Mesenchymal stem cell (in vitro differentiated cells and primary cell): ENCODE measurements at regions not wholly inside any gene's neighbourhood (a gene's known extent, or its start where the extent isn't known, plus 50 kb on each side); places are given as distances from the start of the nearest gene placed in this dataset.

Experiments
- DNase-seq: peaks from one replicate; pipeline ENCODE4 v3.0.0-alpha.2; 2013
- H2AFZ ChIP-seq: one replicate; pipeline ENCODE4 v1.6.1; 2013; ENCODE audit warnings: low read depth, mild to moderate bottlenecking, control low read depth, inconsistent platforms, low read length, moderate library complexity
- H2AK5ac ChIP-seq: 2 replicates; pipeline ENCODE4 v1.6.1; 2013; ENCODE audit warnings: low read length, moderate library complexity, mild to moderate bottlenecking, inconsistent platforms; ENCODE audit not compliant: severe bottlenecking
- H2BK120ac ChIP-seq: one replicate; pipeline ENCODE4 v1.6.1; 2013; ENCODE audit warnings: low read depth, mild to moderate bottlenecking, inconsistent platforms, low read length, moderate library complexity
- H2BK12ac ChIP-seq, 2 experiments: one replicate each; pipeline ENCODE4 v1.6.1; 2013; ENCODE audit warnings: inconsistent platforms in 2 of 2, low read length in 2 of 2, mild to moderate bottlenecking in 2 of 2, moderate library complexity in 2 of 2, control low read depth in 1 of 2
- H2BK15ac ChIP-seq: one replicate; pipeline ENCODE4 v1.6.1; 2013; ENCODE audit warnings: mild to moderate bottlenecking, low read depth, inconsistent platforms; ENCODE audit not compliant: poor library complexity, severe bottlenecking
- H2BK5ac ChIP-seq: 2 replicates; pipeline ENCODE4 v1.6.1; 2013; ENCODE audit warnings: low read depth, mild to moderate bottlenecking, low read length, control low read depth, inconsistent platforms; ENCODE audit not compliant: poor library complexity, severe bottlenecking
- H3K14ac ChIP-seq, 2 experiments: one replicate each; pipeline ENCODE4 v1.6.1; 2013; ENCODE audit warnings: inconsistent platforms in 2 of 2, low read length in 2 of 2, control low read depth in 1 of 2, mild to moderate bottlenecking in 1 of 2, moderate library complexity in 1 of 2
- H3K18ac ChIP-seq, 2 experiments: one replicate each; pipeline ENCODE4 v1.6.1; 2013; ENCODE audit warnings: inconsistent platforms in 2 of 2, low read length in 2 of 2, control low read depth in 1 of 2, low read depth in 1 of 2, mild to moderate bottlenecking in 1 of 2
- H3K23ac ChIP-seq, 2 experiments: one replicate each; pipeline ENCODE4 v1.6.1; 2013; ENCODE audit warnings: inconsistent platforms in 2 of 2, low read length in 2 of 2, mild to moderate bottlenecking in 2 of 2, moderate library complexity in 2 of 2, control low read depth in 1 of 2
- H3K27ac ChIP-seq: 2 replicates; pipeline ENCODE4 v1.5.1; 2013; ENCODE audit warnings: mild to moderate bottlenecking, moderate library complexity, low read length, control low read depth, inconsistent platforms; ENCODE audit not compliant: poor library complexity, severe bottlenecking
- H3K27me3 ChIP-seq, 2 experiments: 2 replicates each; pipeline versions ENCODE4 v1.6.1 to v1.7.0; 2013; ENCODE audit warnings: low read length in 2 of 2, mild to moderate bottlenecking in 2 of 2, moderate library complexity in 2 of 2, control low read depth in 1 of 2, inconsistent platforms in 1 of 2; ENCODE audit not compliant: control insufficient read depth in 1 of 2, insufficient read depth in 1 of 2
- H3K36me3 ChIP-seq, 2 experiments: 2 replicates each; pipeline versions ENCODE4 v1.6.1 to v1.7.0; 2013; ENCODE audit warnings: low read length in 2 of 2, control low read depth in 1 of 2, inconsistent platforms in 1 of 2, low read depth in 1 of 2, mild to moderate bottlenecking in 1 of 2; ENCODE audit not compliant: insufficient read depth in 2 of 2, control insufficient read depth in 1 of 2
- H3K4ac ChIP-seq, 2 experiments: one replicate each; pipeline ENCODE4 v1.6.1; 2013; ENCODE audit warnings: inconsistent platforms in 2 of 2, low read length in 2 of 2, mild to moderate bottlenecking in 2 of 2, moderate library complexity in 2 of 2, control low read depth in 1 of 2, low read depth in 1 of 2
- H3K4me1 ChIP-seq: 2 replicates; pipeline ENCODE4 v1.6.1; 2013; ENCODE audit warnings: low read depth, low read length, control low read depth; ENCODE audit not compliant: control insufficient read depth, insufficient read depth
- H3K4me2 ChIP-seq: 2 replicates; pipeline ENCODE4 v1.6.1; 2013; ENCODE audit warnings: low read length, mild to moderate bottlenecking, inconsistent platforms; ENCODE audit not compliant: poor library complexity, severe bottlenecking
- H3K4me3 ChIP-seq, 2 experiments: 2 replicates each; pipeline versions ENCODE4 v1.5.1 to v1.7.0; 2013; ENCODE audit warnings: low read length in 2 of 2, mild to moderate bottlenecking in 2 of 2, control low read depth in 1 of 2, low read depth in 1 of 2; ENCODE audit not compliant: insufficient read depth in 1 of 2
- H3K79me1 ChIP-seq: replicated peaks from 2 replicates; pipeline ENCODE4 v1.6.1; 2013; ENCODE audit warnings: mild to moderate bottlenecking, control low read depth, low read length, inconsistent platforms; ENCODE audit not compliant: poor library complexity, severe bottlenecking
- H3K9ac ChIP-seq: 2 replicates; pipeline ENCODE4 v1.7.0; 2013; ENCODE audit warnings: mild to moderate bottlenecking, low read length, moderate library complexity
- H3K9me3 ChIP-seq: 2 replicates; pipeline ENCODE4 v1.7.0; 2013; ENCODE audit warnings: mild to moderate bottlenecking, low read length; ENCODE audit not compliant: control insufficient read depth
- H4K8ac ChIP-seq: one replicate; pipeline ENCODE4 v1.6.1; 2013; ENCODE audit warnings: inconsistent platforms, mild to moderate bottlenecking, low read length, moderate library complexity
- H4K91ac ChIP-seq: one replicate; pipeline ENCODE4 v1.6.1; 2013; ENCODE audit warnings: mild to moderate bottlenecking, low read length, inconsistent platforms
- WGBS: methylation state at CpG from one replicate; pipeline ENCODE4 v1.1.7; 2013; ENCODE audit warnings: mixed read lengths; 5-methylcytosine and 5-hydroxymethylcytosine counted together

- Histone ChIP-seq H2AFZ (no peak overlapping the region), H3K14ac (no peak overlapping the region), H3K9me3 (peaks cover 4% of the 10 kb centered on the region), H2BK120ac (no peak overlapping the region), H3K4me1 (no peaks in the 10 kb centered on the region), H2BK12ac (no peak overlapping the region), H4K91ac (no peak overlapping the region), H3K27me3 (no peaks in the 10 kb centered on the region), H2BK5ac (no peak overlapping the region), H3K27ac (no peak overlapping the region), H3K4me3 (no peak overlapping the region), H2BK15ac (no peak overlapping the region), H3K18ac (no peak overlapping the region), H3K9ac (no peak overlapping the region), H3K36me3 (no peaks in the 10 kb centered on the region), H2AK5ac (no peak overlapping the region), H4K8ac (no peak overlapping the region), H3K23ac (no peak overlapping the region), H3K4me2 (no peak overlapping the region), H3K4ac (no peak overlapping the region), H3K79me1 (no peaks in the 10 kb centered on the region)
- no CpG with 5 or more reads among the region's 1 CpG for WGBS
- no peak for DNase-seq
Observed at GRCh38 chr5:25579111-25579510, 934.3 kb upstream of the CDH10 start.

GRCh38 chr5:25573691-25574090, 928.9 kb upstream of the CDH10 start:
- H3K9ac ChIP-seq: no peak overlapping the region
- no peaks in the 10 kb centered on the region for H3K4me1 ChIP-seq
- no peaks in the 10 kb centered on the region for H3K36me3 ChIP-seq
- no peak overlapping the region for H2AK5ac ChIP-seq
- no peak overlapping the region for H4K91ac ChIP-seq
- no peak for DNase-seq
- no peak overlapping the region for H4K8ac ChIP-seq
- H2AFZ ChIP-seq: no peak overlapping the region
- H3K4me3 ChIP-seq: no peak overlapping the region
- no peak overlapping the region for H3K14ac ChIP-seq
- no peak overlapping the region for H3K4ac ChIP-seq
- no peak overlapping the region for H3K23ac ChIP-seq
- H2BK15ac ChIP-seq: no peak overlapping the region
- H3K18ac ChIP-seq: no peak overlapping the region
- no CpG with 5 or more reads among the region's 2 CpGs for WGBS
- H2BK120ac ChIP-seq: no peak overlapping the region
- H3K27me3 ChIP-seq: no peaks in the 10 kb centered on the region
- no peak overlapping the region for H2BK5ac ChIP-seq
- H3K79me1 ChIP-seq: no peaks in the 10 kb centered on the region
- H3K4me2 ChIP-seq: no peak overlapping the region
- H3K9me3 ChIP-seq: no peaks in the 10 kb centered on the region
- H2BK12ac ChIP-seq: no peak overlapping the region
- H3K27ac ChIP-seq: no peak overlapping the region

GRCh38 chr5:25570067-25570583, 925.3 kb upstream of the CDH10 start:
- no peak overlapping the region for H2AK5ac ChIP-seq
- WGBS: 70% methylated on average over 5 of the region's 5 CpGs
- no peak overlapping the region for H2BK5ac ChIP-seq
- no peaks in the 10 kb centered on the region for H3K36me3 ChIP-seq
- H2BK15ac ChIP-seq: no peak overlapping the region
- no peak overlapping the region for H2BK120ac ChIP-seq
- H3K4ac ChIP-seq: no peak overlapping the region
- H3K18ac ChIP-seq: peak overlapping the region in 1 of 2 experiments; percentile 21
- H3K23ac ChIP-seq: no peak overlapping the region
- H2BK12ac ChIP-seq: no peak overlapping the region
- H3K4me3 ChIP-seq: no peak overlapping the region
- H3K4me2 ChIP-seq: no peak overlapping the region
- no peak overlapping the region for H2AFZ ChIP-seq
- no peak overlapping the region for H4K8ac ChIP-seq
- H3K9me3 ChIP-seq: peaks cover 5% of the 10 kb centered on the region
- H3K27me3 ChIP-seq: no peaks in the 10 kb centered on the region
- DNase-seq: no peak
- no peak overlapping the region for H4K91ac ChIP-seq
- H3K14ac ChIP-seq: no peak overlapping the region
- no peak overlapping the region for H3K9ac ChIP-seq
- H3K4me1 ChIP-seq: no peaks in the 10 kb centered on the region
- no peaks in the 10 kb centered on the region for H3K79me1 ChIP-seq
- no peak overlapping the region for H3K27ac ChIP-seq

DNA sequence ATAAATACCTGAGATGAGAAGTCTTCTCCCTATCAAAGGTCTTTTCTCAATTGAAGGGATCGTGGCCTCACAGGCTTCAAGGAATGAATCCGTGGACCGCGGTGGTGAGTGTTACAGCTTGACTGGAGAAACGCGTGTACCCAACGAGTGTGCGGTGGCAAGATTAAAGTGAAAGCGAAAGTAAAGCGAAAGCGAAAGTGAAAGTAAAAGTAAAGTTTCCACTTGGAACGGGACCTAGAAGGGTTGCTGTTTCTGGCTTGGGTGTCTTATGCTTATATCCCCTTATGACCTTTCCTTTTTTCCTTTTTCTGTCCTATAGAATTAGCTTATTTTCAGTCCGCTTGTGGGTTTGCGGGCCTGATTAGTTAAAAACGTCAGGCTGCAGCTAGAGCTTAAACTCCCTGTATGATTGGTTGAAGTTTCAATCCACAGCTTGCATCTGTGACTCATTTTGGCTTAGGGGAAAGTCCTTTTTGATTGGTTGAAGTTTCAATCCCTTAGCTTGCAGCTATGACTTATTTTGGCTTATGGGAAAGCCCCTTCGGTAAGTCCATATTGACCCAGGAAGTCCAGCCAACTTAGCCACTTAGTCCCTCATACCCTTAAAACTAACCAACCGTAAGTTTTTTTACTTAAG, 924.3 kb upstream of the CDH10 start:
- H3K27ac ChIP-seq: no peak overlapping the region
- H3K18ac ChIP-seq: no peak overlapping the region
- no peak overlapping the region for H3K4ac ChIP-seq
- no peak overlapping the region for H3K23ac ChIP-seq
- H3K14ac ChIP-seq: no peak overlapping the region
- no peak overlapping the region for H2AK5ac ChIP-seq
- peak; percentile 11 for DNase-seq
- no peaks in the 10 kb centered on the region for H3K4me1 ChIP-seq
- no peaks in the 10 kb centered on the region for H3K79me1 ChIP-seq
- H3K27me3 ChIP-seq: no peaks in the 10 kb centered on the region
- peak overlapping the region in 1 of 2 experiments; percentile 28 for H3K4me3 ChIP-seq
- H3K36me3 ChIP-seq: no peaks in the 10 kb centered on the region
- H3K4me2 ChIP-seq: no peak overlapping the region
- no peak overlapping the region for H2AFZ ChIP-seq
- H3K9me3 ChIP-seq: peaks cover 5% of the 10 kb centered on the region
- H4K8ac ChIP-seq: no peak overlapping the region
- no peak overlapping the region for H2BK5ac ChIP-seq
- H2BK15ac ChIP-seq: no peak overlapping the region
- H2BK120ac ChIP-seq: no peak overlapping the region
- H2BK12ac ChIP-seq: no peak overlapping the region
- 97% methylated on average over 16 of the region's 17 CpGs for WGBS
- no peak overlapping the region for H3K9ac ChIP-seq
- H4K91ac ChIP-seq: no peak overlapping the region
